GM19023 (cell line): ENCODE measurements at regions not wholly inside any gene's neighbourhood (a gene's known extent, or its start where the extent isn't known, plus 50 kb on each side); places are given as distances from the start of the nearest gene placed in this dataset.
"Not testable (repeated sequence)": the region's sequence is repeated elsewhere in the genome, so short reads cannot be mapped to it uniquely, and the experiment has no call there.

ENCODE experiments used
- ATAC-seq: cut with Tn5 transposase; IDR thresholded peaks from one replicate; pipeline ENCODE4 v1.9.1; 2021; ENCODE audit warnings: mild to moderate bottlenecking, moderate library complexity; ENCODE audit not compliant: unreplicated experiment

DNA sequence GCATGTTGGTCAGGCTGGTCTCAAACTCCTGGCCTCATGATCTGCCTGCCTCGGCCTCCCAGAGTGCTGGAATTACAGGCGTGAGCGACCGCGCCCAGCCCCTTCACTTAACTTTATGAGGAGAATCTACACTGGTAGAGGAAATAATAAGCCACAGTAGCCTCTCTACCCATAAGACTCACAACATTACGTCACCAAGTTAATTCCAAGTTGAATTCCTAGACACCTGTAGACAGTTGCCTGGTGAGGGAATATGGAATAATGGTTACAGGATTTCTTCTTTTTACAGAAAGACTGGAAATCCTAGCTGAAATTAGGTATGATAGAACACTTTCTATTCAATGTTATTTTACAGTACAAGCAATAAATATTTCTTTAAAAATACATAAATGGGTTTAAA lies 854.5 kb upstream of the EYS start:
- ATAC-seq = no peak

GRCh38 chr6:66558189-66558588 lies 851.2 kb upstream of the EYS start:
- no peak for ATAC-seq

- ATAC-seq = no peak
Measured at GRCh38 chr6:66556936-66557335, 849.9 kb upstream of the EYS start.

DNA sequence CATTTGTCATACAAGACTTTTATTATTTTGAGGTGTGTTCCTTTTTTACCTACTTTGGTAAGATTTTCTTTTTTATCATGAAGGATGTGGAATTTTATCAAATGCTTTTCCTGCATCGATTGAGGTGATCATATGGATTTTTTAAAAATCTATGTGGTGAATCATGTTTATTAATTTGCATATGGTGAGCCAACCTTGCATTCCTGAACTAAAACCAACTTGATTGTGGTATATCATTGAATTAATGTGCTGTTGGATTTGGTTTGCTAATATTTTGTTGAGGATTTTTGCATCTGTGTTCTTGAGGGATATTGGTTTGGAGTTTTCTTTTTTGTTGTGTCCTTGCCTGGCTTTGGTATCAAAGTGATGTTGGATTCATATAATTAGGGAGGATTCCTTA lies 848.1 kb upstream of the EYS start:
- ATAC-seq = no peak

DNA sequence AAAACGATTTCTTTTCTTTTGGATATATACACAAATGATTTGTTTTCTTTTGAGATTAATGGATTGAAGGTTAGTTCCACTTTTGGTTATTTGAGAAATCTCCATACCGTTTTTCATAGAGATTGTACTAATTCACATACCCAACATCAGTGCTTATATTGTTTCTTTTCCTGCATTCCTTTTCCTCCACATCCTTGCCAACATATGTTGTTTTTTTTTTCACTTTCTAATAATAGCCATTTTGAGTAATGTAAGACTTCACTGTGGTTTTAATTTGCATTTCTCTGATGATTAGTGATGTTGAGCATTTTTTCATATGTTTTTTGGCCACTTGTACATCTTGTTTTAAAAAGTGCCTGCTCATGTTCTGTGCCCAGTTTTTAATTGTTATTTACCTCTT lies 846.4 kb upstream of the EYS start:
- no peak for ATAC-seq

GRCh38 chr6:66538551-66539135 lies 831.6 kb upstream of the EYS start:
- ATAC-seq = no peak

DNA sequence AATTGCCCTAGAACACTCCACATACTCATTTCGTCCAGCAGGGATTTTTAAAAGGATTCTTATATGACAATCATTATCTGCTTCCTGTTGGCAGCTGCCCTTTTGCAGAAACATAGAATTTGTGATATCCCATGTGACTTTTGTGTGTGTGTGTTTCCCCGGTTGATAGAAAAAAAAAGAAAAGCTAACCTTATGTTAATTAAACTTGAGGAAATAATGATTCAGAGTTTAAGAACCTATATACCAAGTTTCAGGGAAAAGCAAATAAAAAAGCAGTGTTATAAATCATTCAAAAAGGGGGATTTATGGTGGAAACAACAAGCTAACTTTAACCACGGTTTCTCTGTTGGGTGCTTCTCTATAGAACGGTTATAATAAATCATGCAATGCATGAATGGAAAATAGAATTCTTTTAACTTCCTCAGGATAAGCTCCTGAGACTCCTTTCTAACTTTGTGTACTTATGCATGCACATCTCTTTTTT lies 826.9 kb upstream of the EYS start:
- no peak for ATAC-seq

- ATAC-seq = no peak
Measured at GRCh38 chr6:66526061-66526460, 819.0 kb upstream of the EYS start.

GRCh38 chr6:66522864-66523263 lies 815.8 kb upstream of the EYS start:
- ATAC-seq = no peak

DNA sequence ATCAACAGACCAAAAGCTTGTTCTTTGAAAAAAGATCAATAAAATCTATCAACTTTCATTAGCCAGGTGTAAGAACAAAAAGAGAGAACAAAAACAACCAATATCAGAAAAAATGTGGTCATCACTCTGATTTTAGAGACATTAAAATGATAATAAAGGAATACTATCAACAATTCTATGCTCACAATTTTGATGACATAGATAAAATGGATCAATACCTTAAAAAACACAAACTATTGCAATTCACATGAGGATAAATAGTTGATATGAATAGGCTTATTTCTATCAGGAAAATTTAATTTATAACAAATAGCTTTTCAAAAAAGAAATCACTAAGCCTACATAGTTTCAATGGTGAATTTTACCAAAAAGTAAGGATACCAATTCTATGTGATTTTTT lies 809.4 kb upstream of the EYS start:
- no peak for ATAC-seq

- ATAC-seq = no peak
Measured at GRCh38 chr6:66508433-66508832, 801.4 kb upstream of the EYS start.

DNA sequence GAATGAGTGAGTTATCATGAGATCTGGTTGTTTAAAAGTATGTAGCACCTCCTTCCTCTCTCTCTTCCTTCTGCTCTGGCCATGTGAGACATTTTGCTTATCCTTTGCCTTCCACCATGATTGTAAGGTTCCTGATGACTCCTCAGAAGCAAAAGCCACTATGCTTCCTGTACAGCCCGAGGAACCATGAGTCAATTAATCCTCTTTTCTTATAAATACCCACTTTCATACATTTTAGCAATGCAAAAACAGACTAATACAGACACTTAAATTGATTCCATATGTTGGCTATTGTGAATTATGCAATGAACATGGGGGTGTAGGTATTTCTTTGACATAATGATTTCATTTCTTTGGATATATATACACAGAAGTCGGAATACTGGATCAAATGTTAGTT lies 792.8 kb upstream of the EYS start:
- no peak for ATAC-seq

- no peak for ATAC-seq
Measured at GRCh38 chr6:66496659-66497058, 789.6 kb upstream of the EYS start.

DNA sequence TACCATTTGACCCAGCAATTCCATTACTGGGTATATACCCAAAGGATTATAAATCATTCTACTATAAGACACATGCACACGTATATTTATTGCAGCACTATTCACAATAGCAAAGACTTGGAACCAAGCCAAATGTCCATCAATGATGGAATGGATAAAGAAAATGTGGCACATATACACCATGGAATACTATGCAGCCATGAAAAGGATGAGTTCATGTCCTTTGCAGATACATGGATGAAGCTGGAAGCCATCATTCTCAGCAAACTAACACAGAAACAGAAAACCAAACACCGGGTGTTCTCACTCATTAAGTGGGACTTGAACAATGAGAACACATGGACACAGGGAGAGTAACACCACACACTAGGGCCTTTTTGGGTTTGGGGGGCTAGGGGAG lies 787.6 kb upstream of the EYS start:
- ATAC-seq = not testable (repeated sequence)

DNA sequence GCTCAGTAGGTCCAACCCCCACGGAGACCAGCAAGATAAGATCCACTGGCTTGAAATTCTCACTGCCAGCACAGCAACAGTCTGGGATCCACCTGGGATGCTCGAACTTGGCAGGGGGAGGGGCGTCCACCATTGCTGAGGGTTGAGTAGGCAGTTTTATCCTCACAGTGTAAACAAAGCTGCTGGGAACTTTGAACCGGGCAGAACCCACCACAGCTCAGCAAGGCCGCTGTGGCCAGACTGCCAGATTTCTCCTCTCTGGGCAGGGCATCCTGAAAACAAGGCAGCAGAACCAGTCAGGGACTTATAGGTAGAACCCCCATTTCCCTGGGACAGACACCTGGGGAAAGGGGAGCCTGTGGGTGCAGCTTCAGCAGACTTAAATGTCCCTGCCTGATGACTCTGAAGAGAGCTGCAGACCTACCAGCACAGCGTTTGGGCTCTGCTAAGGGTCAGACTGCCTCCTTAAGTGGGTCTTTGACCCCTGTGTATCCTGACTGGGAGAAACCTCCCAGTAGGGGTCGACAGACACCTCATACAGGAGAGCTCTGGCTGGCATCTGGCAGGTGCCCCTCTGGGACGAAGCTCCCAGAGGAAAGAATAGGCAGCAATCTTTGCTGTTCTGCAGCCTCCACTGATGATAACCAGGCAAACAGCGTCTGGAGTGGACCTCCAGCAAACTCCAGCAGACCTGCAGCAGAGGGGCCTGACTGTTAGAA lies 782.4 kb upstream of the EYS start:
- no peak for ATAC-seq

DNA sequence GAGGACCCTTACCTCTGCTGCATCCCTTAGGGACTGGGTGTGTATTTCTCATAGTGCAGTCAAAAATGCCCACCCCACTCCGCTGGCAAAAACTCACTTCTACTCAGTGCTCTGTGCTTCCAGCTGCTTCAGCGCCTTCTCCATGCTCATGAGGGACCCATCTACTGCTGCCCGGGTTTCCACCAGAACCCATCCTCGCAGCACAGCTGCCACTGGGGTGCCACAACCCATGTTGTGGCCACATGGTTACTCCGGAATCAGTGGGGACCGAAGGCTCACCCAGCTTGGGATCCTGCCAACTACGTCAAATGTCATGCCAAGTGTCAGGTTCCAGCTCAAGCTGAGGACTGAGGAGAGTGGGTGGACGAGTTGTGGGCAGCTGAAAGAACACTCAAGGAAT lies 774.2 kb upstream of the EYS start:
- ATAC-seq = no peak

GRCh38 chr6:66478705-66479104 lies 771.7 kb upstream of the EYS start:
- no peak for ATAC-seq

DNA sequence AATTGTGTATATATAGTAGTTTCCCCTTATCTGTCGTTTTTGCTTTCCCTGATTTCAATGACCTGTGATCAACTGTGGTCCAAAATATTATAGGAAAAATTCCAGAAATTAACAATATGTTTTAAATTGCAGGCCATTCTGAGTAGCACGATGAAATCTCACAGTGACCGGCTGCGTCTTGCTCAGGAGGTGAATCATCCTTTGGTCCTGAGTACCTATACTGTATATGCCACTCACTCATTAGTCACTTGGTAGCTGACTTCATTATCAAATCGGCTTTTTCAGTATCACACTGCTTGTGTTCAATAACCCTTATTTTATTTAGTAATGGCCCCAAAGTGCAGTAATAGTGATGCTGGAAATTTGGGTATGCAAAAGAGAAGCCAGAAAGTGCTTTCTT lies 728.3 kb upstream of the EYS start:
- ATAC-seq = no peak

DNA sequence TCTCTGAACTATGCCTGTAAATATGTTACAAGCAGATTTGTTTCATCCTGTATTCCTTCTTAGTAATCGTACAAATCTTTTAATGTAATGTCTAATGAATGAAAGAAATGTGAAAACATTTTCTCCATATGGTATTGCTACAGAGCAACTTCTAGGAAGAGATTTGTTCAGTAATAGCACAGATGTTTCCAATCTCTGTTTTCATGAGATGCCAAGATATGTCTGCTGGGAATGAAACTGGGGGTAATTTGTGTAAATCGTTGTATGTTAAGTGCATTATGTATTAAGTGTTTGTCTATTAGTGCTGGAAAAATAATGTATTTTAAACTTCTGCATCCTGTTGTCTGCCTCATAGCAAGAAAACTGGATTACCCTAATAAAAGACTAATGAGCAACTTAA lies 722.2 kb upstream of the EYS start:
- no peak for ATAC-seq

DNA sequence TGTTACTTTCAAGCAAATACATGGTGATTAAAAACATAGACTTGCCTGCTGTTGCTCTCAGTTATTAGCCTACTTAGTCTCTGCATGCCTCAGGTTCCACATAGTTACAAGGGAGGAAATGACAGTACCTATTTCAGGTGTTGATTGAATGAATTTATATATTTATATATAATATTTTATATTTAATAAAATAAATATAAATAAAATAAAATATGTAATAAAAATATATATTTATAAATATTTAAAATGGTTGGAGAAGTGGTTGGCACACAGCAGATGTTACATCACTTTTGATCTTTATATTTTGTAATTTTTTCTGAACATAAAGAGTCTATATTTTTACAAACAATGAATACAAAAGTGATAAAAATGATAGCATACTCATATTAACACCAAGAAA lies 716.0 kb upstream of the EYS start:
- ATAC-seq = no peak

DNA sequence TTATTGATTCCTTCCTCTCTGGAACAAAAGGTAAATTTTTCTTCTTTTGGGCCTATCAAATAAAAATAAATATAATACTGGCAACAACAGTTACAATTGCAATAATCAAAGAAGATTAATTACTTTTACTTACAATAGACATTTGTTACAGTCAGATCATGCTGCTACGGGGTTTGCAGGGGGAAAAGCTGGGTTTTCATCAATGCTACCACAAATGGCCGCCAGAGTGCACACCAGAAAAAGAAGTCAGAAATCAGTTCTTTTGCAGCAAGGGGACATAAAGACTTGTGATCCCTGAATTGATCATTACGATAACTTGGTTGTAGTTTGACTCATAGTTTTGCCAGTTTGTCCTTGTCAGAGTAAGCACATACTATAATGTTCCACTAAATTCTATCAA lies 714.5 kb upstream of the EYS start:
- no peak for ATAC-seq

- no peak for ATAC-seq
Measured at GRCh38 chr6:66418906-66419305, 711.9 kb upstream of the EYS start.

- no peak for ATAC-seq
Measured at GRCh38 chr6:66403966-66404365, 696.9 kb upstream of the EYS start.
